ENCODE measurements at regions not wholly inside any gene's neighbourhood (a gene's known extent, or its start where the extent isn't known, plus 50 kb on each side); places are given as distances from the start of the nearest gene placed in this dataset.

DNA sequence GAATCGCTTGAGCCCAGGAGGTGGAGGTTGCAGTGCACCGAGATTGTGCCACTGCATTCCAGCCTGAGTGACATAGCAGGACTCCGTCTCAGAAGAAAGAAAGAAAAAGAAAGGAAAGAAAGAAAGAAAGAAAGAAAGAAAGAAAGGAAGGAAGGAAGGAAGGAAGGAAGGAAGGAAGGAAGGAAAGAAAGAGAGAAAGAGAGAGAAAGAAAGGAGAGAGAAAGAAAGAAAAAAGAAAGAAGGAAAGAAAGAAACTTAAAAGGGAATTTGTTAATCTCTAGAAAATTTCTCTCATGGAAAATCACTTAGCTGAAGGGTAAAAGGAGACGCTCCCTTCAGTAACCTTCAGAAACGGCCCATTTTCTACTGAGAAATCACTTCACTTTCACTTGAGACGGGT, 279.5 kb upstream of the KLF6 start:
- DNase-seq = no peak
- intact Hi-C loops (cut with DNase I) = no loop called here
- WGBS, 2 donors = 97 to 98% methylated on average over 6 of the region's 6 CpGs
- no peaks in the 10 kb centered on the region for H3K27me3 ChIP-seq
- no peak overlapping the region for H3K27ac ChIP-seq
- peaks cover 0 to 38% (median 26%) of the 10 kb centered on the region in 9 donors for H3K4me1 ChIP-seq
- H3K9me3 ChIP-seq = no peaks in the 10 kb centered on the region
- ATAC-seq = no peak
- H3K4me3 ChIP-seq = no peak overlapping the region
- TF ChIP-seq, protein P1, sequence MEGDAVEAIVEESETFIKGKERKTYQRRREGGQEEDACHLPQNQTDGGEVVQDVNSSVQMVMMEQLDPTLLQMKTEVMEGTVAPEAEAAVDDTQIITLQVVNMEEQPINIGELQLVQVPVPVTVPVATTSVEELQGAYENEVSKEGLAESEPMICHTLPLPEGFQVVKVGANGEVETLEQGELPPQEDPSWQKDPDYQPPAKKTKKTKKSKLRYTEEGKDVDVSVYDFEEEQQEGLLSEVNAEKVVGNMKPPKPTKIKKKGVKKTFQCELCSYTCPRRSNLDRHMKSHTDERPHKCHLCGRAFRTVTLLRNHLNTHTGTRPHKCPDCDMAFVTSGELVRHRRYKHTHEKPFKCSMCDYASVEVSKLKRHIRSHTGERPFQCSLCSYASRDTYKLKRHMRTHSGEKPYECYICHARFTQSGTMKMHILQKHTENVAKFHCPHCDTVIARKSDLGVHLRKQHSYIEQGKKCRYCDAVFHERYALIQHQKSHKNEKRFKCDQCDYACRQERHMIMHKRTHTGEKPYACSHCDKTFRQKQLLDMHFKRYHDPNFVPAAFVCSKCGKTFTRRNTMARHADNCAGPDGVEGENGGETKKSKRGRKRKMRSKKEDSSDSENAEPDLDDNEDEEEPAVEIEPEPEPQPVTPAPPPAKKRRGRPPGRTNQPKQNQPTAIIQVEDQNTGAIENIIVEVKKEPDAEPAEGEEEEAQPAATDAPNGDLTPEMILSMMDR (IDR thresholded peaks at IDR 0.05) = no peak
- H3K36me3 ChIP-seq = no peaks in the 10 kb centered on the region

DNA sequence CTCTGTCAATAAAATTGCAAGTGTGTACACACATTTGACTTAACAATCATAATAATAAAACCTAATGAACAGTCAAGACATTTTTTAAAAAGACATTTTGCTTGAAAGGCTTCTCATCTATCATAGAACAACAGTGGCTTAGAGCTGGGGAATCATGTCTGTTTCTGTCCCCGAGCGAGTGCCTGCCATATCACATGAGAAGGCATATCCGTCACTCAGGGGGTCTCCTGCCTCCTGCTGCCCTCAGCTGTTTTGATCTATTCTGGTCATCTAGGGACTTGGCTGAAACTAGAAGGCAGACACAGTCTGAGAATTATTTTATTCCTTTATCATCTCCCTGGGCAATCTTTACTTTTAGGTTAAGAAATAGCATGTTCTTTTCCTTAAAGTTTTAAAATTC, 278.7 kb upstream of the KLF6 start:
- intact Hi-C loops (cut with DNase I) = no loop called here
- no peak for DNase-seq
- Histone ChIP-seq H3K27ac (no peak overlapping the region), H3K27me3 (no peaks in the 10 kb centered on the region), H3K36me3 (no peaks in the 10 kb centered on the region), H3K4me3 (no peak overlapping the region), H3K4me1 (peaks cover 0 to 33% (median 20%) of the 10 kb centered on the region in 9 donors), H3K9me3 (no peaks in the 10 kb centered on the region)
- TF ChIP-seq, protein P1 (IDR thresholded peaks at IDR 0.05) = no peak
- no peak for ATAC-seq
- WGBS, 2 donors = 96 to 100% methylated on average over 3 of the region's 3 CpGs

DNA sequence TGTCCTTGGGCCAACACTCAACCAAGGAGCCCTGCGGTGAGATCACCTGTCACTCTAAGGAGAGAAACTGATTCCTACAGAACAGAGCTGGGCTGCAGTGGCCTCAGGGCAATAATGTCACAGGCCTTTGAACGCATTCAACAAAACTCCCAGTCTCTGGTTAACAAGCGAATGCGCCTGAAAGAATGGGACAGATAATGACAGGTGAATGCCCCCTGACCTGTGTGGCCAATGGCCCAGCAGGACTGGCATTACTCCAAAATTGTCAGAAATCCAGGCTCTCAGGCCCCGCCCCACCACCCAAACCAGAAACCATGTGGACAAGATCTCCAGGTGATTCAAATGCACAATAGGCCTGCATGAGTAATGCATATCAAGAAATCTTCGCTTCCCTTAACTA, 277.7 kb upstream of the KLF6 start:
- DNase-seq (no peak), ATAC-seq (no peak)
- TF ChIP-seq, protein P1 (IDR thresholded peaks at IDR 0.05) = no peak
- no peak overlapping the region for H3K4me3 ChIP-seq
- WGBS, 2 donors = 97 to 99% methylated on average over 6 of the region's 6 CpGs
- H3K9me3 ChIP-seq = no peaks in the 10 kb centered on the region
- peaks cover 0 to 31% (median 19%) of the 10 kb centered on the region in 9 donors for H3K4me1 ChIP-seq
- no peaks in the 10 kb centered on the region for H3K27me3 ChIP-seq
- no peak overlapping the region for H3K27ac ChIP-seq
- no peaks in the 10 kb centered on the region for H3K36me3 ChIP-seq
- intact Hi-C loops (cut with DNase I) = no loop called here

DNA sequence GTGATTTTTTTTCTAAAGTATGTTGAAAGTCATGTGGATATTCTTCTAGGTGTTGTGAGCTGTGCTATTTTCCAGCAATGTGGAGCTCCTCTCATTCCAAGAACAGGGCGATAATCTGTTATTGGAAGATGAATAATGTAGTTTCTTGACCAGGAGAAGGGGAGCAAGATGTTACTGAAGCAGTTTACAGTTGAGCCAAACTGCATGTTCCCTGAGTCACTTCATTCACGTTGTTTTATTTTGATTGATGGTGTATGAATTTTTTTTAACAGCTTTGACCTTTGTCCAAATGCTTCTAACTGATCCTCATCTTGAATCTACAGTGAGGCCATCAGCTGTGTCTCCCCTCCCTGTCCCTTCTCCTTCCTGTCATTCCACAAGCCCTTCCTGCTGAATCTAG, 277.1 kb upstream of the KLF6 start:
- H3K9me3 ChIP-seq = no peaks in the 10 kb centered on the region
- 60 to 73% methylated on average over 2 of the region's 2 CpGs for WGBS, 2 donors
- H3K27ac ChIP-seq = peak overlapping the region in 1 of 10 donors; percentile 22
- DNase-seq = no peak
- TF ChIP-seq, protein P1 (IDR thresholded peaks at IDR 0.05) = no peak
- ATAC-seq = peak in 3 of 8 donors; percentile 16 to 55 (median 37)
- intact Hi-C loops (cut with DNase I) = no loop called here
- H3K36me3 ChIP-seq = no peaks in the 10 kb centered on the region
- H3K27me3 ChIP-seq = no peaks in the 10 kb centered on the region
- peaks cover 0 to 24% (median 13%) of the 10 kb centered on the region in 9 donors for H3K4me1 ChIP-seq
- no peak overlapping the region for H3K4me3 ChIP-seq
